Mesothelial cell of epicardium (in vitro differentiated cells): ENCODE measurements at regions not wholly inside any gene's neighbourhood (a gene's known extent, or its start where the extent isn't known, plus 50 kb on each side); places are given as distances from the start of the nearest gene placed in this dataset.

ENCODE experiments used
- DNase-seq, 2 experiments: peaks; one replicate each; pipeline ENCODE4 v3.0.0; 2021; ENCODE audit warnings: low spot score in 2 of 2; ENCODE audit not compliant: unreplicated experiment in 2 of 2
- H3K27ac Mint-ChIP-seq: 2 replicates; pipeline ENCODE4 v1.8.0; 2021; ENCODE audit warnings: mixed read lengths
- H3K27me3 Mint-ChIP-seq: 2 replicates; pipeline ENCODE4 v1.8.0; 2021; ENCODE audit warnings: low read depth, mixed read lengths
- H3K36me3 Mint-ChIP-seq: 2 replicates; pipeline ENCODE4 v1.8.0; 2021; ENCODE audit warnings: mixed read lengths
- H3K4me1 Mint-ChIP-seq: 2 replicates; pipeline ENCODE4 v1.8.0; 2021; ENCODE audit warnings: mixed read lengths
- H3K4me3 Mint-ChIP-seq: 2 replicates; pipeline ENCODE4 v1.8.0; 2021; ENCODE audit warnings: mild to moderate bottlenecking, moderate library complexity, mixed read lengths
- H3K9me3 Mint-ChIP-seq: 2 replicates; pipeline ENCODE4 v1.8.0; 2021; ENCODE audit warnings: mixed read lengths
- CTCF ChIP-seq: fragments of 200-600 bp; sonication (generic); IDR thresholded peaks from one replicate; pipeline ENCODE4 v1.5.0; 2021; ENCODE audit warnings: antibody characterized with exemption; ENCODE audit not compliant: unreplicated experiment

GRCh38 chr15:96262549-96263489 lies 67.7 kb upstream of the NR2F2 start:
- Mint-ChIP-seq H3K4me1 (peaks cover 63% of the 10 kb centered on the region), H3K4me3 (no peak overlapping the region), H3K27me3 (no peaks in the 10 kb centered on the region), H3K9me3 (no peaks in the 10 kb centered on the region), H3K36me3 (peaks cover 10% of the 10 kb centered on the region), H3K27ac (peak overlapping the region; percentile 75)
- no peak for TF ChIP-seq CTCF
- DNase-seq: no peak

GRCh38 chr15:96264351-96264798 lies 66.1 kb upstream of the NR2F2 start:
- Mint-ChIP-seq H3K4me3 (no peak overlapping the region), H3K9me3 (no peaks in the 10 kb centered on the region), H3K27ac (peak overlapping the region; percentile 85), H3K27me3 (no peaks in the 10 kb centered on the region), H3K36me3 (peaks cover 8% of the 10 kb centered on the region), H3K4me1 (peaks cover 79% of the 10 kb centered on the region)
- DNase-seq: no peak
- TF ChIP-seq CTCF: no peak

- no peaks in the 10 kb centered on the region for H3K9me3 Mint-ChIP-seq
- H3K36me3 Mint-ChIP-seq: peaks cover 11% of the 10 kb centered on the region
- TF ChIP-seq CTCF: no peak
- no peak for DNase-seq
- peaks cover 81% of the 10 kb centered on the region for H3K4me1 Mint-ChIP-seq
- H3K27ac Mint-ChIP-seq: peak overlapping the region; percentile 85
- no peaks in the 10 kb centered on the region for H3K27me3 Mint-ChIP-seq
- peak overlapping the region; percentile 13 for H3K4me3 Mint-ChIP-seq
Measured at GRCh38 chr15:96264801-96265515, 65.5 kb upstream of the NR2F2 start.

GRCh38 chr15:96266456-96266855 lies 64.0 kb upstream of the NR2F2 start:
- peaks cover 72% of the 10 kb centered on the region for H3K4me1 Mint-ChIP-seq

GRCh38 chr15:96267463-96267862 lies 63.0 kb upstream of the NR2F2 start:
- DNase-seq: no peak
- no peak for TF ChIP-seq CTCF
- Mint-ChIP-seq H3K4me3 (no peak overlapping the region), H3K4me1 (peaks cover 62% of the 10 kb centered on the region), H3K27ac (no peak overlapping the region), H3K27me3 (no peaks in the 10 kb centered on the region), H3K36me3 (peaks cover 29% of the 10 kb centered on the region), H3K9me3 (no peaks in the 10 kb centered on the region)

More at GRCh38 chr15:96266456-96266855, 64.0 kb upstream of the NR2F2 start:
- H3K9me3 Mint-ChIP-seq: no peaks in the 10 kb centered on the region
- no peaks in the 10 kb centered on the region for H3K27me3 Mint-ChIP-seq
- peak overlapping the region; percentile 14 for H3K27ac Mint-ChIP-seq
- peaks cover 21% of the 10 kb centered on the region for H3K36me3 Mint-ChIP-seq
- H3K4me3 Mint-ChIP-seq: no peak overlapping the region
- peak; percentile 12 for TF ChIP-seq CTCF
- no peak for DNase-seq
